ENCODE measurements at regions not wholly inside any gene's neighbourhood (a gene's known extent, or its start where the extent isn't known, plus 50 kb on each side); places are given as distances from the start of the nearest gene placed in this dataset.
"Not testable (repeated sequence)": the region's sequence is repeated elsewhere in the genome, so short reads cannot be mapped to it uniquely, and the experiment has no call there.

- no peak for DNase-seq
Observed at GRCh38 chr19:56894626-56895025, 54.1 kb upstream of the PEG3 start.

- no peak for DNase-seq
Observed at GRCh38 chr19:56896095-56896494, 55.6 kb upstream of the PEG3 start.

DNA sequence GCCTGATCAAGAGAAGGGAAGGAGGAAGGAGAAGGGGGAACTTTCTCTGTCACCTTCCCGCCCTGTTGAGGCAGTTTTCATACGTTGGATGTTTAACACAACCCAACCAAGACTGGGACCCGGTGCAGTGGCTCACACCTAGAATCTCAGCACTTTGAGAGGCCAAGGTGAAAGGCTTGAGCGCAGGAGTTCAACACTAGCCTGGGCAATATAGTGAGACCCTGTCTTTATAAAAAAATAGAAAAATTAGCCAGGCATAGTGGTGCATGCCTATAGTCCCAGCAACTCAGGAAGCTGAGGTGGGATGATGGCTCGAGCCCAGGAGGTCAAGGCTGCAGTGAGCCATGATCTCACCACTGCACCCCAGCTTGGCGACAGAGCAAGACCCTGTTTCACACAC, 59.4 kb upstream of the PEG3 start:
- DNase-seq = no peak

- no peak for DNase-seq
Observed at GRCh38 chr19:56900573-56901097, 60.1 kb upstream of the PEG3 start.

- DNase-seq = no peak
Observed at GRCh38 chr19:56905631-56906150, 65.2 kb upstream of the PEG3 start.

DNA sequence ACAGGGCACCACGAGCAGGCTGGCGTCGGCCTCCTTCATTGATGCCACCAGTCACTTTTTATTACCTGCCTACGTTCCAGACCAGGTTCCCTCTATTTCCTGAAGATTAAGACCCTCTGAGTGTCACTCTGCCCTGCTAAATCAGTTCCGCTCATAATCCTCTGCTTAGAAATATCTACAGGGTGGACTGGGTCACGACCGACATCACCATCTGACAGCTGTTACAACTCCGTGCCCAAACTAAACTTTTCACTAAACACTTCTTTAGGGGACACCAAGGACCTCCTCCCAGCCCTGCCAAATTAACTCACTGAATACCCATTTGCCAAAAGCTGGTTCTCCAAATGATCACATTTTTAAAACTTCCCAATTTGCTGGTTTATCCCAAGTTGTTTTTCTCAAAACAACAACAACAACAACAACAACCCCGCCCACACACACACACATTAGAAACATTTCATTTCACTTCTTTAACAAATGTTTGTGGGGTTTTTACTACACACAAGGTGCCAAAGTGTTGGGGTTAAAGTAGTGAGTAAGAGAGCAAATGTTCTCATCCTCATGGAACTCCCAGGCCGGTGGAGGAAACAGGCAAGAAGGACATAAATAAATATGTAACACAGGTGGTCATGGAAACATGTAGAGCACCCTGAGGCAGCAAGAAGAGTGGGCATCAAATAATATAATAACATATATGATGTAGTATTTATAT, 72.0 kb upstream of the PEG3 start:
- no peak for DNase-seq

GRCh38 chr19:56913113-56913455, 72.6 kb upstream of the PEG3 start:
- DNase-seq = not testable (repeated sequence)

DNA sequence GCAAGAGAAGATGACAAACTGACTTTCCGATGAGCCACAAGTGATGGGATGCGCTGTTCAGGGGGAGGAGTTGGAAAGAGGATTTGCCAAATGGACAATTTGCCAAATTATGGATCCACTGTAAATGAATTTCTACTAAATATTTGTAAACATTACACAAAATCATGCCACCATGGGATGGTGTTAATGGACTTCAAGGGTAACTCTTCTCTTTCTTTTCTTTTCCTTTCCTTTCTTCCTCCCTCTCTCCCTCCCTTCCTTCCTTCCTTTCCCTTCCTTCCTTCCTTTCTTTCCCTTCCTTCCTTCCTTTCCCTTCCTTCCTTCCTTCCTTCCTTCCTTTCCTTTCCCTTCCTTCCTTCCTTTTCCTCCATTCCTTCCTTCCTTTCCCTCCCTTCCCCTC, 76.0 kb upstream of the PEG3 start:
- DNase-seq = no peak

DNA sequence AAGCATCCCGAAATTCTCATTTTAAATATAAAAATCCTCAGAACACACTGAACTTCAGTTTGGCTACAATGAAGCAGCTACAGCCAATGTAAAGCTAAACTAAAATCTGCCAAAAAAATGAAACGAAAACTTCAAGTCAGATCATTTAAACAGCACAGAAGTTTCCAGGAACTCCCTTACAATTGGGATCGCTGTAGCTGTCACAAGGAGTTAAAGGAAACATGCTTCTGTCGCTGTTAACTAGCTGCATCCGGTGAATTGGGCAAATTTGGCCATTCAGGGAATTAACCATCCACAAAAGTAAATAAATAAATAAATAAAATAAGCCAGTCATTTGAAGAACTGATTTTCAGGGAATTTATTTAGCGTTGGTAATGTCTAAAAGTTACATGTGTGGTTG, 77.0 kb upstream of the PEG3 start:
- DNase-seq = no peak

DNA sequence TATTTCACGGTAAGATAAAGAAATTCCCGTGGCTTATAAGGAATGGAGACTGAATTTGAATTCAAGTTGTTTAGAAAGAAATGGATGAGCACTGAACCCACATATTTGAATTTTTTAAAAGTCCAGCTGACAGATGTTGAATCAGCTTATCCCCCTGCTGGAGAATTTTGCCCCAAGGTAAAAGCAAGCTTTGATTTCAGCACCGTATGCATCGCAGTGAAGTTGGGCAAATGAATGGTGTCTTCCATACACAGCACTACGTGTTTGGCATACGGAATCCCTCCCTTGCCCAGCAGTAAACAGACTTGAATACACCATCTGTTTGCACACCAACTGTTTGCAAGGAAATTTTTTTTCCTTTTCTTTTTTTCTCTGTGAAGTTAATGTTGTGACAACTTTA, 77.5 kb upstream of the PEG3 start:
- DNase-seq = no peak

DNA sequence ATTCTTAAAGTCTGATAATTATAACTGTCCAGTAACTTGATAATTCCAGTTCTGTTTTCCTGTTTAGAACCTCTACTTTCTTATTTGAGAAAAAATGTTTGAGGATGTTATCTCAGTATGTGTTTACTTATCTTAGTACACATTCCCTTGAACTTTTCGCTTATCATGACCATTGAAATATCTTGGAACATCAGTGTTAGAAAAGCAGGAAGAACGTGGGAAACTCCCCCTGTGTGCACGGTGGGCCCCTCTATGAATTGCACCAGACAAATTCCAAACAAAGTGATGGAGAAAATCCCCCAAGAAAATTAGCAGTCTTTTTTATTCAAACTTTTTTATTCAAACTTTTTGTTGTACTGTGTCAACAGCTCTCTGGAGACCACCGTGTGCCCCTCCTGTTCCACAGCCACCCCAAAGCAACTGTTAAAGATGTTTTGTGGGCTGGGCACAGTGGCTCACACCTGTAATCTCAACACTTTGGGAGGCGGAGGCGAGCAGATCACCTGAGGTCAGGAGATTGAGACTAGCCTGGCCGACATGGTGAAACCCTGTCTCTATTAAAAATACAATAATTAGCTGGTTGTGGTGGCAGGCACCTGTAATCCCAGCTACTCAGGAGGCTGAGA, 78.3 kb upstream of the PEG3 start:
- no peak for DNase-seq

GRCh38 chr19:56919308-56919995, 78.9 kb upstream of the PEG3 start:
- no peak for DNase-seq

GRCh38 chr19:56926094-56926493, 85.6 kb upstream of the PEG3 start:
- DNase-seq = not testable (repeated sequence)

DNA sequence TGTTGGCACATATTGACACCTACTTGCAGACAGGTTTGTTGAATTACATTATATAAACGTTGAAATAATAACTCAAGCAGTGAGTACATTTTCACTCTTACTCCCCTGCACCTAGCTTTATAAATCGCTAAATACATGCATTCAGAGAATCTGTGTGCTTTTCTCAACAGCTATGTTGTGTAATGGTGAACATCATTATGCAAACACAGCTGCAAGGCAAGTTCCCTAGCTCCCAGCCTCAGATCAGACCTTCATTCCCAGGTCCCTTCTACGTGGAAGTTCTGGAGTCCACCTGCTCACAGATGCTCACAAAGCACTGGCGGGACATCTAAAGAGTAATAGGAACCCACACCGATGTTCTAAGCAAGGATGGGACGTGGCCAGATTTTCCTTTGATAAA, 86.8 kb upstream of the PEG3 start:
- DNase-seq = no peak

GRCh38 chr19:56927791-56928207, 87.3 kb upstream of the PEG3 start:
- DNase-seq = no peak

DNA sequence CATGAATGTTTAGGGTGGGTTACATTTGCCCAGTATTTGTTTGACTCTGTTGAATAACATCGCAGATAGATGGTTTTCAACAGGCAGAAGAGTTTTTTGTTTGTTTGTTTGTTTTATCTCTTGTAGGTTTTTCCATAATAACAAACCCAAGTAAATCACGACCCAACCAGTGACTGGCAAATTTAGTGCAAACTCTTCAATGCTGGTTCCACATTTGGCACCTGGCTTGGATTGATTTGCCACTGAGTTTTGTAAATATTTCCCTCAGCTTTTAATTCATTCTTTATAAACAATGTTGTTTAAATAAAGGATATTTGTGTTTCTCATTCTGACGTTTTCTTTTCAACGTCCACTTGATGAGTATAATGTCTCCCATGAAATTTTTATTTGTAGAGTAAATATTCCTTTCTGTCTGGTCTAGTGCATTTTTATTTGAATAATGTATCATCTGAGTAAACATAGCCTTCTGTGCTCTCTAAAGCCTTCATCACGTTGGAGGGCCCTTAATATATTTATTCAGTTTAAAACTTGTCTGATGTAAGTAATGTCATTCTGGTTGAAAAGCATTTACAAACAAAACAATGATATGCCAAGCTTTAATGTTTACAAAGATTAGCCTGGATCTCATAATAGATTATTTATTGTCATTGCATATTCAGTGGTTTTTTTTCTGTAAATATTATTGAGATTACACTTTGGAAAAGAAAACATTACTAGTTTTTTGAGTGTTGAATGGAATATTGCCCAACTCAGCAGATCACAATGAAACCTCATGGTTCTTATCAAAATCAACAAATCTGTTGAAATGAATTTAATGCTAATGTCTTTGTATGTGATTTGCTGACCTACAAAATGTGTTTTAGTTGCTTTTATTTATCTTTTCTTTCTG, 90.4 kb upstream of the PEG3 start:
- DNase-seq = peak; percentile 2

DNA sequence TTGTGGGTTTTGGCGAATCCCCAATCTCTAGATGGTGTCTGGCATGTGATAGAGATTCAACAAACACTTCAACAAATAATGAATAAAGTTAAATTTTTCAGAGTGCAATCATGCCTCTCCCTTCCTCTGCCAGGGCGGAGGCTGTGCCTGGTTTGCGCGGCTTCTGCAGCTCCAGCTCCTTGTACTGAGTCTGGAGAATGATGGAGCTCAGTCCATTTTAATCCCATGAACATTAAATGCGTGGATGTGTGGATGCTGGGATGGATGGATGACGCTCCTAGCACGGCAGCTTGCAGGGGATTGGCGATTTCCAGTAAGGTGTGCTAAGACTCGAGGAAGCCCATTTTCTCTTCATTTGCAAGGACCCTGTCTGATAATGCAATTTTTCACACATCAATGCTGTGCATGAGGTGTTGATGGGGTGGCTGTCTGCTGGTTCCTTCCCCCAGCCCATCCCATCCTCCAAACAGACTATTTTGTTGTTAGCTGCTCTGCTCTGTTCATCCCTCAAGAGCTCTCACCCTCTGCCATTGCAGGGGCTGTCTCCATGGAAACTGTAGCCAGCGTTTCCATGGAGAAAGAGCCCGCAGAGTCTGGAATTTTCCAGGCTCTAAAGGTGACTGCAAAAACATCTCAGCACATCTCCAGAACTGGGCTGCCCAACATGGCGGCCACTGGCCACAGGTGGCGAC, 92.6 kb upstream of the PEG3 start:
- no peak for DNase-seq

GRCh38 chr19:56934438-56935090, 94.0 kb upstream of the PEG3 start:
- no peak for DNase-seq

- no peak for DNase-seq
Observed at GRCh38 chr19:56939951-56940350, 99.4 kb upstream of the PEG3 start.

- no peak for DNase-seq
Observed at GRCh38 chr19:56942756-56943155, 102.2 kb upstream of the PEG3 start.

DNA sequence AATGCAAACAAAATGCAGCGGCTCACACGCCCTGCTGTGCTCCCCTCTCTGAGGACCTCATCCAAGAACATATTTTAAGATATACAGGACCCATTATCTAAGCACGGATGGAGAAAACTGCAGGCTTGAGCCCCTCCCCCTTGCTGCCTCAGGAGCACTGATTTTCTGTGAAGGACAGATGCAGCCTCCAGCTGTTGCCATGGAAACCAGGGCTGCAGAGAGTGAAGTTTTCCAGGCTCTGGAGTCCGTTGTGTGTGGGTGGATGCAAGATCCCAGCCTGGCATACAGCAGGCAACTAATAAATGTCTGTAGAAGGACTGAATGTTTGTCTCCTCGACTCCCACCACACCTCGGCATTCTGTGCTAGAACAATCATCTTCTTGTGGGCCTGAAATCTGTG, 105.6 kb upstream of the PEG3 start:
- DNase-seq = no peak

- no peak for DNase-seq
Observed at GRCh38 chr19:56947206-56947605, 106.7 kb upstream of the PEG3 start.
